C4-2B (cell line): ENCODE measurements at regions not wholly inside any gene's neighbourhood (a gene's known extent, or its start where the extent isn't known, plus 50 kb on each side); places are given as distances from the start of the nearest gene placed in this dataset.

Source experiments
- CTCF ChIP-seq: fragments of 450-650 bp; conservative IDR thresholded peaks from 2 replicates; pipeline ENCODE4 v1.5.1; 2017; ENCODE audit warnings: mild to moderate bottlenecking
- ZFX ChIP-seq: fragments of 450-650 bp; IDR thresholded peaks from 2 replicates; pipeline ENCODE4 v1.6.1; 2017

GRCh38 chr13:30116379-30116778 lies 191.0 kb downstream of the KATNAL1 start:
- TF ChIP-seq CTCF = no peak
- TF ChIP-seq ZFX = no peak
